OCI-LY1 (cell line): ENCODE measurements at regions not wholly inside any gene's neighbourhood (a gene's known extent, or its start where the extent isn't known, plus 50 kb on each side); places are given as distances from the start of the nearest gene placed in this dataset.

ENCODE experiments used
- H2AFZ ChIP-seq: fragments of 200-600 bp; sonication (generic), shearing (Covaris generic); 2 replicates; pipeline ENCODE4 v1.6.0; 2014; ENCODE audit warnings: antibody characterized with exemption, mild to moderate bottlenecking, low read length
- H3F3A ChIP-seq: fragments of 200-600 bp; sonication (generic), shearing (Covaris generic); 2 replicates; pipeline ENCODE4 v1.6.0; 2014; ENCODE audit warnings: mild to moderate bottlenecking, antibody characterized with exemption, low read length, moderate library complexity; ENCODE audit not compliant: insufficient read depth
- H3K27ac ChIP-seq: fragments of 200-600 bp; sonication (generic); 2 replicates; pipeline ENCODE4 v1.5.1; 2014; ENCODE audit warnings: low read length, mixed run types, mild to moderate bottlenecking, low read depth; ENCODE audit not compliant: poor library complexity, severe bottlenecking
- H3K27me3 ChIP-seq: fragments of 200-600 bp; sonication (generic); 2 replicates; pipeline ENCODE4 v1.6.0; 2014; ENCODE audit warnings: antibody characterized with exemption, mild to moderate bottlenecking, low read length, moderate library complexity; ENCODE audit not compliant: insufficient read depth
- H3K36me3 ChIP-seq: fragments of 200-600 bp; sonication (generic); 2 replicates; pipeline ENCODE4 v1.6.1; 2014; ENCODE audit warnings: mild to moderate bottlenecking, antibody characterized with exemption, low read length, moderate library complexity, mixed read lengths; ENCODE audit not compliant: insufficient read depth
- H3K4me1 ChIP-seq: fragments of 200-600 bp; sonication (generic); 2 replicates; pipeline ENCODE4 v1.5.1; 2014; ENCODE audit warnings: mild to moderate bottlenecking, low read length, moderate library complexity; ENCODE audit not compliant: insufficient read depth, severe bottlenecking
- H3K4me2 ChIP-seq: fragments of 200-600 bp; sonication (generic), shearing (Covaris generic); 2 replicates; pipeline ENCODE4 v1.6.1; 2014; ENCODE audit warnings: low read length
- H3K4me3 ChIP-seq: fragments of 200-600 bp; sonication (generic); 2 replicates; pipeline ENCODE4 v1.5.1; 2014; ENCODE audit warnings: low read length, low read depth, mild to moderate bottlenecking, mixed read lengths; ENCODE audit not compliant: poor library complexity, severe bottlenecking
- H3K79me2 ChIP-seq: fragments of 200-600 bp; shearing (Covaris generic); 2 replicates; pipeline ENCODE4 v1.6.1; 2016; ENCODE audit warnings: mixed run types, low read length, mixed read lengths; ENCODE audit not compliant: insufficient read depth
- H3K9ac ChIP-seq: fragments of 200-600 bp; sonication (generic), shearing (Covaris generic); 2 replicates; pipeline ENCODE4 v1.6.1; 2014; ENCODE audit warnings: mild to moderate bottlenecking, low read length, mixed read lengths
- H3K9me2 ChIP-seq: fragments of 200-600 bp; sonication (generic), shearing (Covaris generic); 2 replicates; pipeline ENCODE4 v1.6.1; 2014; ENCODE audit warnings: low read depth, mild to moderate bottlenecking, low read length, mixed read lengths
- H3K9me3 ChIP-seq: fragments of 200-600 bp; shearing (Covaris generic); 2 replicates; pipeline ENCODE4 v1.6.1; 2014; ENCODE audit warnings: low read length, mixed read lengths
- H4K20me1 ChIP-seq: fragments of 200-600 bp; sonication (generic), shearing (Covaris generic); 2 replicates; pipeline ENCODE4 v1.6.0; 2016; ENCODE audit warnings: mild to moderate bottlenecking, low read length; ENCODE audit not compliant: insufficient read depth
- EZH2 ChIP-seq: fragments of 200-600 bp; sonication (generic), shearing (Covaris generic); IDR thresholded peaks from 2 replicates; pipeline ENCODE4 v1.8.0; 2017; ENCODE audit warnings: borderline replicate concordance, mixed run types, mild to moderate bottlenecking, antibody characterized with exemption, low read length, moderate library complexity, mixed read lengths
- TF ChIP-seq, protein P1 (sequence below): fragments of 200-600 bp; sonication (generic), shearing (Covaris generic); IDR thresholded peaks from 2 replicates; pipeline ENCODE4 v1.5.1; 2017; ENCODE audit warnings: mild to moderate bottlenecking, antibody characterized with exemption, low read length, moderate library complexity, mixed read lengths

GRCh38 chrX:95058815-95059214 is 1384.8 kb downstream of the FAM133A start:
- Histone ChIP-seq H2AFZ (no peak overlapping the region), H3K79me2 (no peaks in the 10 kb centered on the region), H3K4me3 (no peak overlapping the region), H3K9ac (no peak overlapping the region), H3K9me2 (no peaks in the 10 kb centered on the region), H3K27ac (no peak overlapping the region), H4K20me1 (no peaks in the 10 kb centered on the region), H3F3A (no peaks in the 10 kb centered on the region), H3K27me3 (no peaks in the 10 kb centered on the region), H3K9me3 (no peaks in the 10 kb centered on the region), H3K36me3 (no peaks in the 10 kb centered on the region), H3K4me2 (no peak overlapping the region), H3K4me1 (no peaks in the 10 kb centered on the region)
- TF ChIP-seq, protein P1, sequence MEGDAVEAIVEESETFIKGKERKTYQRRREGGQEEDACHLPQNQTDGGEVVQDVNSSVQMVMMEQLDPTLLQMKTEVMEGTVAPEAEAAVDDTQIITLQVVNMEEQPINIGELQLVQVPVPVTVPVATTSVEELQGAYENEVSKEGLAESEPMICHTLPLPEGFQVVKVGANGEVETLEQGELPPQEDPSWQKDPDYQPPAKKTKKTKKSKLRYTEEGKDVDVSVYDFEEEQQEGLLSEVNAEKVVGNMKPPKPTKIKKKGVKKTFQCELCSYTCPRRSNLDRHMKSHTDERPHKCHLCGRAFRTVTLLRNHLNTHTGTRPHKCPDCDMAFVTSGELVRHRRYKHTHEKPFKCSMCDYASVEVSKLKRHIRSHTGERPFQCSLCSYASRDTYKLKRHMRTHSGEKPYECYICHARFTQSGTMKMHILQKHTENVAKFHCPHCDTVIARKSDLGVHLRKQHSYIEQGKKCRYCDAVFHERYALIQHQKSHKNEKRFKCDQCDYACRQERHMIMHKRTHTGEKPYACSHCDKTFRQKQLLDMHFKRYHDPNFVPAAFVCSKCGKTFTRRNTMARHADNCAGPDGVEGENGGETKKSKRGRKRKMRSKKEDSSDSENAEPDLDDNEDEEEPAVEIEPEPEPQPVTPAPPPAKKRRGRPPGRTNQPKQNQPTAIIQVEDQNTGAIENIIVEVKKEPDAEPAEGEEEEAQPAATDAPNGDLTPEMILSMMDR: no peak
- no peak for TF ChIP-seq EZH2

- Histone ChIP-seq H3K36me3 (no peaks in the 10 kb centered on the region), H4K20me1 (no peaks in the 10 kb centered on the region), H3K4me1 (no peaks in the 10 kb centered on the region), H3K9me2 (no peaks in the 10 kb centered on the region), H3K27me3 (no peaks in the 10 kb centered on the region), H3K9me3 (no peaks in the 10 kb centered on the region), H3K27ac (no peak overlapping the region), H3K4me3 (no peak overlapping the region), H3K79me2 (no peaks in the 10 kb centered on the region), H3F3A (no peaks in the 10 kb centered on the region), H2AFZ (no peak overlapping the region), H3K4me2 (no peak overlapping the region), H3K9ac (no peak overlapping the region)
- no peak for TF ChIP-seq EZH2
- TF ChIP-seq, protein P1: no peak
Observed at GRCh38 chrX:95059909-95060308, 1385.9 kb downstream of the FAM133A start.

DNA sequence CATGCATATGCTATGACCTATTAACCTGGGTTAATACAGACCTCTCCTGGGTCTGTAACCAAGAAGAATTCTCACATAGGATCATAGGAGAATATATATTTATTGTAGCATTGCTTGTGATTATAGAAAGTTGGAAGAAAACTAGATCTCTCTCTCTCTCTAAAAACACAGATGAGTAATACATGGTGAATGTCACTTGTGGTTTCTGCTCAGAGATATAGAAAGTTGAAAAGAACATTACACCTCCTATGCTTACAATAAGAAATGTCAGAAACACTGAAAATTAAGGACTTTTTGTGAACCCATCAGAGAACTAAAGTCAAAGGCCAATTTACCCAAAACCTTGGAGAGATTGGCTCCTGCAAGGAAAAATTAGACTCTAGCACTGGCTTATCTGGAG is 1389.5 kb downstream of the FAM133A start:
- no peak overlapping the region for H2AFZ ChIP-seq
- no peaks in the 10 kb centered on the region for H3F3A ChIP-seq
- H3K27ac ChIP-seq: no peak overlapping the region
- H3K4me2 ChIP-seq: no peak overlapping the region
- no peaks in the 10 kb centered on the region for H3K9me3 ChIP-seq
- H3K36me3 ChIP-seq: no peaks in the 10 kb centered on the region
- H3K4me3 ChIP-seq: no peak overlapping the region
- no peaks in the 10 kb centered on the region for H4K20me1 ChIP-seq
- H3K9ac ChIP-seq: no peak overlapping the region
- H3K79me2 ChIP-seq: no peaks in the 10 kb centered on the region
- no peaks in the 10 kb centered on the region for H3K4me1 ChIP-seq
- no peak for TF ChIP-seq EZH2
- TF ChIP-seq, protein P1: no peak
- H3K9me2 ChIP-seq: no peaks in the 10 kb centered on the region
- no peaks in the 10 kb centered on the region for H3K27me3 ChIP-seq
